ENCODE measurements at regions not wholly inside any gene's neighbourhood (a gene's known extent, or its start where the extent isn't known, plus 50 kb on each side); places are given as distances from the start of the nearest gene placed in this dataset.
A peak's percentile ranks its signal among the peaks of the same experiment; 100 is the strongest.

DNA sequence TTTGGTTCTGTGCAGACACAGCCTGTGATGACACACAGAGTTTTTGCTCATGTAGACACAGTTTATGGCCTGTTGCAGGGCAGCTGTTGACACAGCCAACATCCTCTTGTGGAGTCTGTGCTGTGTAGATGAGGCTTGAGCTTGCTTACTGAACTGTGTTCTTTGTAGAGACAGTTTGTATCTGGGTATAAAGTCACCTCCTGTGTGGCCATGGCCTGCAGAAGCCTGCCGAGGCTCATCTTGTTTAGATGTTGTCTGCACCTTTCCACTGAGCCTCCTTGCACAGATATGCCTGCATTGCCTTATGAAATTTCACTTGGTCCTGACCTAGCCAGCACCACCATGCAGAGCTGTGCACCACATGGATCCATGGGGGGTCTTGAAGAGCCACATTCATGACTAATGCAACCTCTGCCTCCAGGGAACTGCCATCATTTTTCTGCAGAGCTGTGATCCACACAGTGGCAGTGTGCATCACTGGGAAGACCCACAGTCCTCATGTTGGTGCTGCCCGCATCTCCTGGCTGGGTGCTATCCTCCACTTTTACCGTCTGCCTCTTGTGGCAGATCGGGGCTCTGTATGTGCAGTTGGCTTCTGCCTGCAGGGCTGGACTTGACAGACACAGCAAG lies 198.0 kb upstream of the MAMLD1 start:
- Histone ChIP-seq H3K27me3 (no peaks in the 10 kb centered on the region), H3K4me1 (no peaks in the 10 kb centered on the region), H3K27ac (no peak overlapping the region), H3K9me3 (no peaks in the 10 kb centered on the region), H3K36me3 (no peaks in the 10 kb centered on the region), H3K4me3 (no peak overlapping the region)
- TF ChIP-seq POLR2A (IDR thresholded peaks at IDR 0.05) (no peak), CTCF (IDR thresholded peaks at IDR 0.05) (no peak), POLR2AphosphoS5 (IDR thresholded peaks at IDR 0.05; ENCODE audit: insufficient read depth in 1 of 2, low read depth in 1 of 2) (no peak)
- intact Hi-C loops (cut with DNase I), result no loop called here
- DNase-seq (ENCODE audit: extremely low spot score in 2 of 2), result peak; percentile 62 to 94

GRCh38 chrX:150165776-150166610 lies 197.1 kb upstream of the MAMLD1 start:
- DNase-seq (ENCODE audit: extremely low spot score in 2 of 2), result peak; percentile 74 to 93
- Histone ChIP-seq H3K36me3 (no peaks in the 10 kb centered on the region), H3K27me3 (no peaks in the 10 kb centered on the region), H3K4me3 (no peak overlapping the region), H3K4me1 (no peaks in the 10 kb centered on the region), H3K27ac (no peak overlapping the region), H3K9me3 (no peaks in the 10 kb centered on the region)
- no peak for TF ChIP-seq POLR2AphosphoS5 (IDR thresholded peaks at IDR 0.05; ENCODE audit: insufficient read depth in 1 of 2, low read depth in 1 of 2)
- intact Hi-C loops (cut with DNase I), result no loop called here

DNA sequence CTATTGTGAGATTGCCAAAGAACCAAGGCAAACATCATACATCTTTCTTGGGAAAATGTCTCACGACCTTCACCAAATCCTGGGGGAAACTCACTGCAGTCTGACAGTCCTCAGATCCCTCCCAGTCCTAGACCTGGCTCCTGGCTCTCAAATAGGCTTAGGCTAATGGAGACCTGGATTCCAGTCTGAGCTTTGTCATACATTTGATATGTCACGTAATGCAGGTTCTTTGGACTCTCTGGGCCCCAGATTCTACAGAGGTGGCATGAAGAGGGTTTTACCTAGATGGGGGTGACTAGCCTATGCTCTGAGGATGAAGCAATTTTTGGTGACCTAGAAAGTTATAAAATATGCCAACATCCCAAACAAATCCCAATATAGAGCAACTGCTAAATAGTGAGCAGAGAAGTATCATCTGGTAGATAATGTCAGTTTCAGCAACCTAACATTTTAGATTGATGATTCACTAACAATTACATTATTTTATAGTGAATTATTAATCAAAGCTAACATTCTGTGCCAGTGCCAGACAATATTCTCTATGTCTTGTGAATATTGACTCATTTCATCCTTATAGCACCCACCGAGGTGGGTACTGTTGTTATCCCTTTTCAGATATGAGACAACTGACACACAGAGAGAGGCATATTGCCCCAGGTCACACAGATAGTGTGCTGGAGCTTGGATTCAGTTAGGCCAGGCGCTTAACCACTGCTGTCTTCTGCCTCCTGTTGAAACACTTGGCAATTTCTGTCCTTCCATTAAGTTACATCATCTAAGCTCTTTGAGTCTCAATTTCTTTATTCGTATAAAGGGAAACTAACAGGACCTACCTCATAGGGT lies 195.4 kb upstream of the MAMLD1 start:
- TF ChIP-seq POLR2AphosphoS5 (IDR thresholded peaks at IDR 0.05; ENCODE audit: insufficient read depth in 1 of 2, low read depth in 1 of 2) (no peak), POLR2A (IDR thresholded peaks at IDR 0.05) (no peak), CTCF (IDR thresholded peaks at IDR 0.05) (no peak)
- intact Hi-C loops (cut with DNase I), result no loop called here
- peak; percentile 32 to 43 for DNase-seq (ENCODE audit: extremely low spot score in 2 of 2)
- no peak overlapping the region for H3K4me3 ChIP-seq
- H3K27ac ChIP-seq, result no peak overlapping the region
- H3K27me3 ChIP-seq, result no peaks in the 10 kb centered on the region
- H3K9me3 ChIP-seq, result no peaks in the 10 kb centered on the region
- no peaks in the 10 kb centered on the region for H3K36me3 ChIP-seq
- no peaks in the 10 kb centered on the region for H3K4me1 ChIP-seq

GRCh38 chrX:150182161-150182560 lies 181.0 kb upstream of the MAMLD1 start:
- Histone ChIP-seq H3K27me3 (no peaks in the 10 kb centered on the region), H3K36me3 (no peaks in the 10 kb centered on the region), H3K4me1 (no peaks in the 10 kb centered on the region), H3K27ac (no peak overlapping the region), H3K4me3 (no peak overlapping the region), H3K9me3 (no peaks in the 10 kb centered on the region)
- DNase-seq (ENCODE audit: extremely low spot score in 2 of 2), result peak in 1 of 2 donors; percentile 5
- TF ChIP-seq CTCF (IDR thresholded peaks at IDR 0.05), result no peak
- no peak for TF ChIP-seq POLR2AphosphoS5 (IDR thresholded peaks at IDR 0.05; ENCODE audit: insufficient read depth in 1 of 2, low read depth in 1 of 2)
- TF ChIP-seq POLR2A (IDR thresholded peaks at IDR 0.05), result no peak
- intact Hi-C loops (cut with DNase I), result no loop called here

DNA sequence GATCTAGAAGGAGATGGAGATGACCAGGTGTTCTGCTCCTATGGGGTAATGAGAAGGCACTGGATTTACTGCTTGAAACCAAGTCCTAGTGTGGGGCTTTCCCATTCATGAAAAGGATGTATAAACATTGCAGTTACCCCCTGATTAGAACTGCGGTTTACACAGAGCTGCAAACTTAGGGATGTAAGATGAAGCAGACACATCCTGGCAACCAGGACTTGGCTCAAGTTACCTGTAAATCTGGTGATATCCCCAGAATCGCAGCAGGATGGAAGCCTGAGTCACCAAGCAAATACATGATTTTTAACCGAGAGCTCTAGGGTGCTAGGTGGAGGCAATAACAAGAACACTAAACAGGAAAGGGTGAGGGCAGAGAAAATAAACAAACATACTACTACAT lies 178.6 kb upstream of the MAMLD1 start:
- intact Hi-C loops (cut with DNase I), result no loop called here
- TF ChIP-seq POLR2AphosphoS5 (IDR thresholded peaks at IDR 0.05; ENCODE audit: insufficient read depth in 1 of 2, low read depth in 1 of 2) (no peak), CTCF (IDR thresholded peaks at IDR 0.05) (no peak), POLR2A (IDR thresholded peaks at IDR 0.05) (no peak)

More for the DNA sequence above, 178.6 kb upstream of the MAMLD1 start:
- no peaks in the 10 kb centered on the region for H3K9me3 ChIP-seq
- no peaks in the 10 kb centered on the region for H3K4me1 ChIP-seq
- no peaks in the 10 kb centered on the region for H3K36me3 ChIP-seq
- no peaks in the 10 kb centered on the region for H3K27me3 ChIP-seq
- no peak overlapping the region for H3K4me3 ChIP-seq
- DNase-seq (ENCODE audit: extremely low spot score in 2 of 2), result peak in 1 of 2 donors; percentile 4
- H3K27ac ChIP-seq, result no peak overlapping the region
